Right lobe of liver (tissue), 4 donors: ENCODE measurements at regions not wholly inside any gene's neighbourhood (a gene's known extent, or its start where the extent isn't known, plus 50 kb on each side); places are given as distances from the start of the nearest gene placed in this dataset.

Source experiments
- POLR2A ChIP-seq: fragments of 450-650 bp; IDR thresholded peaks from one replicate; pipeline ENCODE4 v1.6.1; 2017; ENCODE audit warnings: antibody characterized with exemption, mild to moderate bottlenecking
- TF ChIP-seq, protein P1 (sequence below), 4 donors: fragments of 200-600 bp in 3 of 4; fragments of 450-650 bp in 1 of 4; IDR thresholded peaks; one replicate each; pipeline versions ENCODE4 v1.5.1 to v1.8.0; 2016 to 2022; ENCODE audit warnings: antibody characterized with exemption in 4 of 4, mild to moderate bottlenecking in 2 of 4
- donor health status: DM: no; HTN: no; CAD: no.
- donor health status: DM: no; HTN: no; CAD: no.
- donor health status: DM: no; HTN: yes; CAD: no.

DNA sequence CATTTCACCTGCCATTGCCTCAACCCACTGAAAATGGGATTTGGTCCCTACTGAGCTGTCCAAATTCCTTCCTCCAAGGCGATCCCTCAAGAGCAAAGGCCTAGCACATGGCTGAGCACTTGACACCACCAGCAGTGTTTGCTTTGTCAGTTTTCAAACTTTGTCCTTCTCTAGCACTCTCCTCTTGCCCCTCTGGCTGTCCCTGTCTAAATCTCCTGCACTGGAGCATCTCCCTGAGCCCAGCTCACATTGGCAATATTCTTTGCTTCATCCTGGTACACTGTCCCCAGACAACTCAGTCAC, 66.6 kb upstream of the FTH1 start:
- TF ChIP-seq, protein P1, sequence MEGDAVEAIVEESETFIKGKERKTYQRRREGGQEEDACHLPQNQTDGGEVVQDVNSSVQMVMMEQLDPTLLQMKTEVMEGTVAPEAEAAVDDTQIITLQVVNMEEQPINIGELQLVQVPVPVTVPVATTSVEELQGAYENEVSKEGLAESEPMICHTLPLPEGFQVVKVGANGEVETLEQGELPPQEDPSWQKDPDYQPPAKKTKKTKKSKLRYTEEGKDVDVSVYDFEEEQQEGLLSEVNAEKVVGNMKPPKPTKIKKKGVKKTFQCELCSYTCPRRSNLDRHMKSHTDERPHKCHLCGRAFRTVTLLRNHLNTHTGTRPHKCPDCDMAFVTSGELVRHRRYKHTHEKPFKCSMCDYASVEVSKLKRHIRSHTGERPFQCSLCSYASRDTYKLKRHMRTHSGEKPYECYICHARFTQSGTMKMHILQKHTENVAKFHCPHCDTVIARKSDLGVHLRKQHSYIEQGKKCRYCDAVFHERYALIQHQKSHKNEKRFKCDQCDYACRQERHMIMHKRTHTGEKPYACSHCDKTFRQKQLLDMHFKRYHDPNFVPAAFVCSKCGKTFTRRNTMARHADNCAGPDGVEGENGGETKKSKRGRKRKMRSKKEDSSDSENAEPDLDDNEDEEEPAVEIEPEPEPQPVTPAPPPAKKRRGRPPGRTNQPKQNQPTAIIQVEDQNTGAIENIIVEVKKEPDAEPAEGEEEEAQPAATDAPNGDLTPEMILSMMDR (IDR thresholded peaks at IDR 0.05): no peak
- no peak for TF ChIP-seq POLR2A
